ENCODE measurements at regions not wholly inside any gene's neighbourhood (a gene's known extent, or its start where the extent isn't known, plus 50 kb on each side); places are given as distances from the start of the nearest gene placed in this dataset.

GRCh38 chr15:94626949-94627348 is 395.6 kb downstream of the MCTP2 start:
- Mint-ChIP-seq H3K4me3 (no peak overlapping the region), H3K4me1 (ENCODE audit: low read depth) (peaks cover 6% of the 10 kb centered on the region), H3K36me3 (ENCODE audit: low read depth) (no peaks in the 10 kb centered on the region), H3K27ac (no peak overlapping the region), H3K27me3 (peaks cover 5% of the 10 kb centered on the region), H3K9me3 (no peaks in the 10 kb centered on the region)
- TF ChIP-seq CTCF (IDR thresholded peaks at IDR 0.05) = no peak
- intact Hi-C loops (cut with micrococcal nuclease) = no loop called here
- ChIA-PET CTCF (no interaction called here), POLR2A (no interaction called here)
- ATAC-seq = no peak
- no peak for DNase-seq

- Mint-ChIP-seq H3K27me3 (peaks cover 21% of the 10 kb centered on the region), H3K4me3 (no peak overlapping the region), H3K9me3 (no peaks in the 10 kb centered on the region), H3K27ac (no peak overlapping the region), H3K4me1 (ENCODE audit: low read depth) (peaks cover 9% of the 10 kb centered on the region), H3K36me3 (ENCODE audit: low read depth) (no peaks in the 10 kb centered on the region)
- CTCF ChIA-PET = no interaction called here
- POLR2A ChIA-PET = no interaction called here
- TF ChIP-seq CTCF (IDR thresholded peaks at IDR 0.05) = no peak
- DNase-seq (no peak), ATAC-seq (no peak)
- intact Hi-C loops (cut with micrococcal nuclease) = no loop called here
Measured at GRCh38 chr15:94631608-94632007, 400.2 kb downstream of the MCTP2 start.

- H3K36me3 Mint-ChIP-seq (ENCODE audit: low read depth) = no peaks in the 10 kb centered on the region
- no peak overlapping the region for H3K4me3 Mint-ChIP-seq
- DNase-seq (no peak), ATAC-seq (no peak)
- no peak for TF ChIP-seq CTCF (IDR thresholded peaks at IDR 0.05)
- POLR2A ChIA-PET = no interaction called here
- no peaks in the 10 kb centered on the region for H3K4me1 Mint-ChIP-seq (ENCODE audit: low read depth)
- no peak overlapping the region for H3K27ac Mint-ChIP-seq
- H3K9me3 Mint-ChIP-seq = no peaks in the 10 kb centered on the region
- CTCF ChIA-PET = interaction anchor here (1.1 kb wide), 1 partner anchor 16 kb away, joined by 3 read pairs; no protein-coding TSS in a partner anchor
- intact Hi-C loops (cut with micrococcal nuclease) = no loop called here
- peaks cover 13% of the 10 kb centered on the region for H3K27me3 Mint-ChIP-seq
Measured at GRCh38 chr15:94638183-94638582, 406.8 kb downstream of the MCTP2 start.

- H3K27ac Mint-ChIP-seq = no peak overlapping the region
- ChIA-PET CTCF (no interaction called here), POLR2A (no interaction called here)
- DNase-seq (no peak), ATAC-seq (no peak)
- H3K4me3 Mint-ChIP-seq = no peak overlapping the region
- intact Hi-C loops (cut with micrococcal nuclease) = no loop called here
- peaks cover 10% of the 10 kb centered on the region for H3K27me3 Mint-ChIP-seq
- H3K36me3 Mint-ChIP-seq (ENCODE audit: low read depth) = no peaks in the 10 kb centered on the region
- no peaks in the 10 kb centered on the region for H3K9me3 Mint-ChIP-seq
- no peaks in the 10 kb centered on the region for H3K4me1 Mint-ChIP-seq (ENCODE audit: low read depth)
- TF ChIP-seq CTCF (IDR thresholded peaks at IDR 0.05) = no peak
Measured at GRCh38 chr15:94639701-94640100, 408.3 kb downstream of the MCTP2 start.

GRCh38 chr15:94644433-94644832 is 413.1 kb downstream of the MCTP2 start:
- Mint-ChIP-seq H3K4me1 (ENCODE audit: low read depth) (no peaks in the 10 kb centered on the region), H3K27ac (no peak overlapping the region), H3K36me3 (ENCODE audit: low read depth) (no peaks in the 10 kb centered on the region), H3K9me3 (no peaks in the 10 kb centered on the region), H3K27me3 (peaks cover 8% of the 10 kb centered on the region), H3K4me3 (no peak overlapping the region)
- intact Hi-C loops (cut with micrococcal nuclease) = no loop called here
- CTCF ChIA-PET = no interaction called here
- POLR2A ChIA-PET = no interaction called here
- DNase-seq = no peak
- ATAC-seq = no peak
- TF ChIP-seq CTCF (IDR thresholded peaks at IDR 0.05) = no peak

Data from activated CD8-positive, alpha-beta T cell treated with anti-CD3 and anti-CD28 coated beads for 36 hours (primary cell).